Neural cell (in vitro differentiated cells): ENCODE measurements at regions not wholly inside any gene's neighbourhood (a gene's known extent, or its start where the extent isn't known, plus 50 kb on each side); places are given as distances from the start of the nearest gene placed in this dataset.

Experiments used
- H2AFZ ChIP-seq: fragments of 200-600, 300-800 bp; sonication (generic), shearing (Covaris generic); 2 replicates; pipeline ENCODE4 v1.6.0; 2014; ENCODE audit warnings: low read depth, mild to moderate bottlenecking, antibody characterized with exemption, low read length, moderate library complexity
- H3F3A ChIP-seq: fragments of 200-600 bp; shearing (Covaris generic); 2 replicates; pipeline ENCODE4 v1.6.1; 2016; ENCODE audit warnings: mild to moderate bottlenecking, moderate library complexity, mixed read lengths, antibody characterized with exemption, low read length; ENCODE audit not compliant: insufficient read depth, poor library complexity, severe bottlenecking
- H3K27ac ChIP-seq: fragments of 200-600, 300-800 bp; sonication (generic), shearing (Covaris generic); 2 replicates; pipeline ENCODE4 v1.5.1; 2014; ENCODE audit warnings: mild to moderate bottlenecking, low read length, moderate library complexity
- H3K27me3 ChIP-seq: fragments of 300-800, 200-600 bp; sonication (generic), shearing (Covaris generic); 2 replicates; pipeline ENCODE4 v1.6.0; 2014; ENCODE audit warnings: mild to moderate bottlenecking, low read depth, low read length, moderate library complexity; ENCODE audit not compliant: insufficient read depth
- H3K36me3 ChIP-seq: fragments of 300-800, 200-600 bp; sonication (generic), shearing (Covaris generic); 2 replicates; pipeline ENCODE4 v1.5.1; 2014; ENCODE audit warnings: mild to moderate bottlenecking, antibody characterized with exemption, low read length, moderate library complexity; ENCODE audit not compliant: insufficient read depth
- H3K4me2 ChIP-seq: fragments of 300-800, 200-600 bp; sonication (generic), shearing (Covaris generic); 2 replicates; pipeline ENCODE4 v1.6.0; 2014; ENCODE audit warnings: mild to moderate bottlenecking, low read length
- H3K4me3 ChIP-seq: fragments of 300-800, 200-600 bp; sonication (generic), shearing (Covaris generic); 2 replicates; pipeline ENCODE4 v1.5.1; 2014; ENCODE audit warnings: mild to moderate bottlenecking, low read length, moderate library complexity
- H3K79me2 ChIP-seq: fragments of 200-600 bp; shearing (Covaris generic); replicated peaks from 2 replicates; pipeline ENCODE4 v1.6.0; 2014; ENCODE audit warnings: mild to moderate bottlenecking, low read length, moderate library complexity; ENCODE audit not compliant: insufficient read depth
- H3K9ac ChIP-seq: fragments of 300-800, 200-600 bp; sonication (generic), shearing (Covaris generic); 2 replicates; pipeline ENCODE4 v1.6.1; 2016; ENCODE audit warnings: mild to moderate bottlenecking, low read length, mixed read lengths
- H3K9me2 ChIP-seq: fragments of 200-600 bp; shearing (Covaris generic); 2 replicates; pipeline ENCODE4 v1.6.1; 2016; ENCODE audit warnings: mild to moderate bottlenecking, low read length, mixed read lengths; ENCODE audit not compliant: insufficient read depth
- H3K9me3 ChIP-seq: fragments of 200-600, 300-800 bp; sonication (generic), shearing (Covaris generic); 2 replicates; pipeline ENCODE4 v1.6.1; 2016; ENCODE audit warnings: mild to moderate bottlenecking, mixed run types, low read length, moderate library complexity, mixed read lengths
- H4K20me1 ChIP-seq: fragments of 200-600 bp; shearing (Covaris generic); 2 replicates; pipeline ENCODE4 v1.6.1; 2016; ENCODE audit warnings: mild to moderate bottlenecking, mixed run types; ENCODE audit not compliant: insufficient read depth
- EP300 ChIP-seq: fragments of 450-650 bp; conservative IDR thresholded peaks from 2 replicates; pipeline ENCODE4 v1.6.1; 2014; ENCODE audit warnings: antibody characterized with exemption, mild to moderate bottlenecking, moderate library complexity; ENCODE audit not compliant: poor library complexity, severe bottlenecking
- EZH2 ChIP-seq: fragments of 200-600, 300-800 bp; shearing (Covaris generic), sonication (generic); IDR thresholded peaks from 2 replicates; pipeline ENCODE4 v1.6.1; 2014; ENCODE audit warnings: antibody characterized with exemption, low read length, borderline replicate concordance, mild to moderate bottlenecking; ENCODE audit not compliant: insufficient read depth, poor library complexity, severe bottlenecking
- MXI1 ChIP-seq: fragments of 450-650 bp; conservative IDR thresholded peaks from 2 replicates; pipeline ENCODE4 v1.6.1; 2014; ENCODE audit warnings: antibody characterized with exemption, mild to moderate bottlenecking; ENCODE audit not compliant: poor library complexity, severe bottlenecking
- POLR2AphosphoS5 ChIP-seq: IDR thresholded peaks from 2 replicates; pipeline ENCODE4 v1.6.1; 2012
- RAD21 ChIP-seq: fragments of 450-650 bp; conservative IDR thresholded peaks from 2 replicates; pipeline ENCODE4 v1.6.1; 2014; ENCODE audit warnings: antibody characterized with exemption, mild to moderate bottlenecking, moderate library complexity
- SMC3 ChIP-seq: fragments of 450-650 bp; conservative IDR thresholded peaks from 2 replicates; pipeline ENCODE4 v1.6.1; 2014; ENCODE audit warnings: antibody characterized with exemption, mild to moderate bottlenecking, moderate library complexity; ENCODE audit not compliant: poor library complexity
- TAF1 ChIP-seq: IDR thresholded peaks from 2 replicates; pipeline ENCODE4 v1.6.1; 2012; ENCODE audit warnings: low read depth
- TF ChIP-seq, protein P1 (sequence below): IDR thresholded peaks from 2 replicates; pipeline ENCODE4 v1.6.1; 2012; ENCODE audit warnings: borderline replicate concordance
- TF ChIP-seq, protein P2 (sequence below): fragments of 450-650 bp; IDR thresholded peaks from 2 replicates; pipeline ENCODE4 v1.5.1; 2014; ENCODE audit warnings: antibody characterized with exemption, mild to moderate bottlenecking, moderate library complexity; ENCODE audit not compliant: poor library complexity, severe bottlenecking

DNA sequence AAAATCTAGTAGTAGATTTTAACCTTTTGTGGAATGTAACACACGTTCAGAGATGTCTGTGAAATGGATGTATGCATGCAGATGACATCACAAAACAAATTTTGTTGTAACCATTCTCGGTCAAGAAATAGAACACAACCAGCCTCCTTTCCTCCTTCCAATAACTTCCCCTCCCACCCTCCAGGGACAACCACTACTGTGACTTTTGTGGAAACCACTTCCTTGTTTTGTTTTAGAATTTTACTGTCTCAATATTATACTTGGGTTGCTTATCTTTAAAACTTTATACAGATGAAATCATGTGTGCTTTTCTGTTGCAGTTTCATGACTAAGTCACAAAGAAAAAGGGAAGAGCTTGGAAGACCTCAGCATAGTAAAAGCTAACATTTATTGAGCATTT is 189.4 kb upstream of the NCAM1 start:
- Histone ChIP-seq H3K9me3 (no peaks in the 10 kb centered on the region), H2AFZ (no peak overlapping the region), H3K27ac (no peak overlapping the region), H3K9ac (no peak overlapping the region), H3K9me2 (no peaks in the 10 kb centered on the region), H4K20me1 (no peaks in the 10 kb centered on the region), H3K36me3 (no peaks in the 10 kb centered on the region), H3K4me3 (no peak overlapping the region), H3K79me2 (no peaks in the 10 kb centered on the region), H3F3A (no peaks in the 10 kb centered on the region), H3K4me2 (no peak overlapping the region), H3K27me3 (no peaks in the 10 kb centered on the region)
- TF ChIP-seq, protein P1, sequence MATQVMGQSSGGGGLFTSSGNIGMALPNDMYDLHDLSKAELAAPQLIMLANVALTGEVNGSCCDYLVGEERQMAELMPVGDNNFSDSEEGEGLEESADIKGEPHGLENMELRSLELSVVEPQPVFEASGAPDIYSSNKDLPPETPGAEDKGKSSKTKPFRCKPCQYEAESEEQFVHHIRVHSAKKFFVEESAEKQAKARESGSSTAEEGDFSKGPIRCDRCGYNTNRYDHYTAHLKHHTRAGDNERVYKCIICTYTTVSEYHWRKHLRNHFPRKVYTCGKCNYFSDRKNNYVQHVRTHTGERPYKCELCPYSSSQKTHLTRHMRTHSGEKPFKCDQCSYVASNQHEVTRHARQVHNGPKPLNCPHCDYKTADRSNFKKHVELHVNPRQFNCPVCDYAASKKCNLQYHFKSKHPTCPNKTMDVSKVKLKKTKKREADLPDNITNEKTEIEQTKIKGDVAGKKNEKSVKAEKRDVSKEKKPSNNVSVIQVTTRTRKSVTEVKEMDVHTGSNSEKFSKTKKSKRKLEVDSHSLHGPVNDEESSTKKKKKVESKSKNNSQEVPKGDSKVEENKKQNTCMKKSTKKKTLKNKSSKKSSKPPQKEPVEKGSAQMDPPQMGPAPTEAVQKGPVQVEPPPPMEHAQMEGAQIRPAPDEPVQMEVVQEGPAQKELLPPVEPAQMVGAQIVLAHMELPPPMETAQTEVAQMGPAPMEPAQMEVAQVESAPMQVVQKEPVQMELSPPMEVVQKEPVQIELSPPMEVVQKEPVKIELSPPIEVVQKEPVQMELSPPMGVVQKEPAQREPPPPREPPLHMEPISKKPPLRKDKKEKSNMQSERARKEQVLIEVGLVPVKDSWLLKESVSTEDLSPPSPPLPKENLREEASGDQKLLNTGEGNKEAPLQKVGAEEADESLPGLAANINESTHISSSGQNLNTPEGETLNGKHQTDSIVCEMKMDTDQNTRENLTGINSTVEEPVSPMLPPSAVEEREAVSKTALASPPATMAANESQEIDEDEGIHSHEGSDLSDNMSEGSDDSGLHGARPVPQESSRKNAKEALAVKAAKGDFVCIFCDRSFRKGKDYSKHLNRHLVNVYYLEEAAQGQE, result no peak
- TF ChIP-seq EP300 (no peak), TAF1 (no peak), POLR2AphosphoS5 (no peak), RAD21 (no peak), EZH2 (no peak), MXI1 (no peak)
- TF ChIP-seq, protein P2, sequence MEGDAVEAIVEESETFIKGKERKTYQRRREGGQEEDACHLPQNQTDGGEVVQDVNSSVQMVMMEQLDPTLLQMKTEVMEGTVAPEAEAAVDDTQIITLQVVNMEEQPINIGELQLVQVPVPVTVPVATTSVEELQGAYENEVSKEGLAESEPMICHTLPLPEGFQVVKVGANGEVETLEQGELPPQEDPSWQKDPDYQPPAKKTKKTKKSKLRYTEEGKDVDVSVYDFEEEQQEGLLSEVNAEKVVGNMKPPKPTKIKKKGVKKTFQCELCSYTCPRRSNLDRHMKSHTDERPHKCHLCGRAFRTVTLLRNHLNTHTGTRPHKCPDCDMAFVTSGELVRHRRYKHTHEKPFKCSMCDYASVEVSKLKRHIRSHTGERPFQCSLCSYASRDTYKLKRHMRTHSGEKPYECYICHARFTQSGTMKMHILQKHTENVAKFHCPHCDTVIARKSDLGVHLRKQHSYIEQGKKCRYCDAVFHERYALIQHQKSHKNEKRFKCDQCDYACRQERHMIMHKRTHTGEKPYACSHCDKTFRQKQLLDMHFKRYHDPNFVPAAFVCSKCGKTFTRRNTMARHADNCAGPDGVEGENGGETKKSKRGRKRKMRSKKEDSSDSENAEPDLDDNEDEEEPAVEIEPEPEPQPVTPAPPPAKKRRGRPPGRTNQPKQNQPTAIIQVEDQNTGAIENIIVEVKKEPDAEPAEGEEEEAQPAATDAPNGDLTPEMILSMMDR, result no peak

DNA sequence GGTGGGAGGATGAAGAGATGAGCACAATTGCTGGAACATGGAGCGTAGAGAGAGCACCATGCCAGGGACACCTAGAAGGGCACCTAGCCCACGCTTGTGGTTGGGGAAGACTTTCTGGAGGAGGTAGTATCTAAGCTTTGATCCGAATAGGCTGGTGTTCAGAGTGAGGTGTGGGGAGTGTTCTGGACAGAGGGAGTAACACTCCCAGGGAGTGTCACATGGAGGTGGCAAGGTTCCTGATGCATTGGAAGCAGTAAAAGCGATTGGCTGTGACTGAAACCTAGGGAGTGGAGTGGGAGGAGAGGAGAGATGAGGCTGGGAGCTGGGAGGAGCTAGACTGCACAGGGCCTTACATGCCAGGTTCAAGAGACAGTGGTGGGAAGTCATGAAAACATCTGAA is 188.0 kb upstream of the NCAM1 start:
- H4K20me1 ChIP-seq, result no peaks in the 10 kb centered on the region
- TF ChIP-seq, protein P2, result no peak
- TF ChIP-seq RAD21, result no peak
- no peak for TF ChIP-seq EZH2
- no peak for TF ChIP-seq TAF1
- no peak for TF ChIP-seq MXI1
- TF ChIP-seq, protein P1, result no peak
- TF ChIP-seq EP300, result no peak
- TF ChIP-seq SMC3, result no peak
- no peak for TF ChIP-seq POLR2AphosphoS5
- no peaks in the 10 kb centered on the region for H3K9me3 ChIP-seq
- no peaks in the 10 kb centered on the region for H3K9me2 ChIP-seq
- H3K27me3 ChIP-seq, result no peaks in the 10 kb centered on the region
- H3K4me3 ChIP-seq, result no peak overlapping the region
- H3K36me3 ChIP-seq, result no peaks in the 10 kb centered on the region
- no peak overlapping the region for H3K27ac ChIP-seq
- H3F3A ChIP-seq, result no peaks in the 10 kb centered on the region
- H2AFZ ChIP-seq, result no peak overlapping the region
- H3K79me2 ChIP-seq, result no peaks in the 10 kb centered on the region
- H3K4me2 ChIP-seq, result no peak overlapping the region
- no peak overlapping the region for H3K9ac ChIP-seq
